SK-N-SH (cell line): ENCODE measurements at regions not wholly inside any gene's neighbourhood (a gene's known extent, or its start where the extent isn't known, plus 50 kb on each side); places are given as distances from the start of the nearest gene placed in this dataset.

Experiments used
- CTCF ChIA-PET: fragments of 300-600, 350-600 bp; formaldehyde crosslinking; extraction: SDS; loops from one replicate; lab custom pipeline; 2021; lab: Yijun Ruan, JAX
- POLR2A ChIA-PET: fragments of 350-600 bp; sonication (Branson Sonifier 250); formaldehyde crosslinking; extraction: SDS; loops from one replicate; lab custom pipeline; 2020; ENCODE audit warnings: antibody characterized with exemption, inconsistent platforms; lab: Yijun Ruan, JAX
- DNase-seq: peaks from one replicate; pipeline ENCODE4 v3.0.0; 2012
- H2AFZ ChIP-seq: fragments of 200-600 bp; sonication (generic); 2 replicates; pipeline ENCODE4 v1.8.1; 2016; ENCODE audit warnings: antibody characterized with exemption, mild to moderate bottlenecking, low read depth
- H3F3A ChIP-seq: fragments of 200-600 bp; sonication (generic); replicated peaks from 2 replicates; pipeline ENCODE3; 2016; ENCODE audit warnings: antibody characterized with exemption, mild to moderate bottlenecking; ENCODE audit not compliant: insufficient read depth
- H3K27ac ChIP-seq, 2 experiments: fragments of 200-500 bp in 1 of 2; fragments of 200-600 bp in 1 of 2; sonication (Bioruptor generic) in 1 of 2; sonication (generic), shearing (Covaris generic) in 1 of 2; 2 replicates each; pipeline versions ENCODE4 v1.5.1 to v1.6.1; 2014 to 2016; ENCODE audit warnings: low read depth in 2 of 2, inconsistent platforms in 1 of 2, low read length in 1 of 2, mild to moderate bottlenecking in 1 of 2, mixed read lengths in 1 of 2
- H3K27me3 ChIP-seq: fragments of 200-600 bp; sonication (generic), shearing (Covaris generic); 2 replicates; pipeline ENCODE4 v1.6.1; 2016; ENCODE audit warnings: mixed run types; ENCODE audit not compliant: insufficient read depth
- H3K36me3 ChIP-seq, 2 experiments: fragments of 200-500 bp in 1 of 2; fragments of 200-600 bp in 1 of 2; sonication (Bioruptor generic) in 1 of 2; sonication (generic) in 1 of 2; replicated peaks in 1 of 2; 2 replicates each; pipeline versions ENCODE3 to v1.5.1; 2014 to 2016; ENCODE audit warnings: low read length in 1 of 2, mild to moderate bottlenecking in 1 of 2; ENCODE audit not compliant: insufficient read depth in 2 of 2, control insufficient read depth in 1 of 2
- H3K4me1 ChIP-seq, 2 experiments: fragments of 200-500 bp in 1 of 2; fragments of 200-600 bp in 1 of 2; sonication (Bioruptor generic) in 1 of 2; sonication (generic), shearing (Covaris generic) in 1 of 2; 2 replicates each; pipeline versions ENCODE4 v1.5.1 to v1.6.1; 2014 to 2016; ENCODE audit warnings: low read depth in 1 of 2, low read length in 1 of 2, mixed run types in 1 of 2; ENCODE audit not compliant: insufficient read depth in 2 of 2, control insufficient read depth in 1 of 2
- H3K4me2 ChIP-seq: fragments of 200-600 bp; sonication (generic), shearing (Covaris generic); 2 replicates; pipeline ENCODE4 v1.6.1; 2017; ENCODE audit warnings: mixed run types
- H3K4me3 ChIP-seq, 2 experiments: fragments of 200-500 bp in 1 of 2; fragments of 200-600 bp in 1 of 2; sonication (Bioruptor generic) in 1 of 2; sonication (generic), shearing (Covaris generic) in 1 of 2; 2 replicates each; pipeline versions ENCODE4 v1.5.1 to v1.8.1; 2014 to 2016; ENCODE audit warnings: low read depth in 2 of 2, inconsistent platforms in 1 of 2, low read length in 1 of 2, mild to moderate bottlenecking in 1 of 2, mixed read lengths in 1 of 2, moderate library complexity in 1 of 2
- H3K79me2 ChIP-seq: fragments of 200-600 bp; sonication (generic); 2 replicates; pipeline ENCODE4 v1.8.1; 2017; ENCODE audit warnings: mild to moderate bottlenecking; ENCODE audit not compliant: insufficient read depth
- H3K9ac ChIP-seq: fragments of 200-600 bp; sonication (generic); 2 replicates; pipeline ENCODE4 v1.6.1; 2017; ENCODE audit warnings: mixed run types
- H3K9me2 ChIP-seq: fragments of 200-600 bp; sonication (generic); 2 replicates; pipeline ENCODE4 v1.6.1; 2017; ENCODE audit warnings: mixed run types
- H3K9me3 ChIP-seq: fragments of 200-600 bp; sonication (generic); 2 replicates; pipeline ENCODE4 v1.6.1; 2017; ENCODE audit warnings: mixed run types, mild to moderate bottlenecking, moderate library complexity
- H4K20me1 ChIP-seq: fragments of 200-600 bp; sonication (generic); 2 replicates; pipeline ENCODE4 v1.6.1; 2017; ENCODE audit warnings: mild to moderate bottlenecking, mixed run types; ENCODE audit not compliant: insufficient read depth
- CHD2 ChIP-seq: fragments of 150-350 bp; IDR thresholded peaks from 2 replicates; pipeline ENCODE4 v1.6.1; 2018; ENCODE audit warnings: low read length; ENCODE audit not compliant: partially characterized antibody
- ELF1 ChIP-seq: IDR thresholded peaks from 2 replicates; pipeline ENCODE4 v1.4.0; 2012
- EP300 ChIP-seq, 2 experiments: IDR thresholded peaks; 2 replicates each; pipeline versions ENCODE4 v1.4.0 to v1.6.1; 2012; ENCODE audit warnings: borderline replicate concordance in 1 of 2, low read depth in 1 of 2, low read length in 1 of 2
- FOSL2 ChIP-seq: IDR thresholded peaks from 2 replicates; pipeline ENCODE4 v1.4.0; 2012; ENCODE audit warnings: low read depth, mild to moderate bottlenecking, moderate library complexity, borderline replicate concordance
- FOXJ3 ChIP-seq: sonication (generic); formaldehyde crosslinking; IDR thresholded peaks from 2 replicates; pipeline ENCODE4 v1.5.1; 2020; ENCODE audit warnings: mild to moderate bottlenecking, missing genetic modification reagents
- IRF3 ChIP-seq: fragments of 150-350 bp; IDR thresholded peaks from 2 replicates; pipeline ENCODE4 v1.6.1; 2016; ENCODE audit warnings: mild to moderate bottlenecking, low read depth, low read length
- JUND ChIP-seq: IDR thresholded peaks from 2 replicates; pipeline ENCODE4 v1.4.0; 2012
- MAX ChIP-seq: IDR thresholded peaks from 2 replicates; pipeline ENCODE4 v1.4.0; 2012; ENCODE audit warnings: low read depth
- MEF2A ChIP-seq: IDR thresholded peaks from 2 replicates; pipeline ENCODE4 v1.4.0; 2012; ENCODE audit warnings: low read depth, borderline replicate concordance
- NRF1 ChIP-seq: IDR thresholded peaks from 2 replicates; pipeline ENCODE4 v1.6.1; 2012; ENCODE audit warnings: low read depth, mild to moderate bottlenecking, low read length
- POLR2AphosphoS5 ChIP-seq: IDR thresholded peaks from 2 replicates; pipeline ENCODE4 v1.6.1; 2012; ENCODE audit warnings: low read depth, low read length
- RAD21 ChIP-seq: IDR thresholded peaks from 2 replicates; pipeline ENCODE4 v1.6.1; 2012; ENCODE audit warnings: mild to moderate bottlenecking, low read length
- RXRA ChIP-seq: IDR thresholded peaks from 2 replicates; pipeline ENCODE4 v1.4.0; 2012; ENCODE audit warnings: low read depth, mild to moderate bottlenecking, borderline replicate concordance
- SIN3A ChIP-seq: IDR thresholded peaks from 2 replicates; pipeline ENCODE4 v1.6.1; 2012; ENCODE audit warnings: low read depth, mild to moderate bottlenecking, low read length, moderate library complexity, borderline replicate concordance
- TCF12 ChIP-seq: IDR thresholded peaks from 2 replicates; pipeline ENCODE4 v1.4.0; 2012
- TEAD4 ChIP-seq: IDR thresholded peaks from 2 replicates; pipeline ENCODE4 v1.4.0; 2012; ENCODE audit warnings: mild to moderate bottlenecking, borderline replicate concordance; ENCODE audit not compliant: insufficient read depth
- WGBS: methylation state at CpG from one replicate; pipeline ENCODE4 v1.1.6; 2017; ENCODE audit warnings: low lambda C conversion rate; 5-methylcytosine and 5-hydroxymethylcytosine counted together

- Histone ChIP-seq H3K27ac (no peak overlapping the region), H3K27me3 (no peaks in the 10 kb centered on the region), H3K4me2 (no peak overlapping the region), H2AFZ (no peak overlapping the region), H3K36me3 (no peaks in the 10 kb centered on the region), H3K79me2 (no peaks in the 10 kb centered on the region), H3K4me3 (no peak overlapping the region), H3K9ac (no peak overlapping the region), H3K9me3 (no peaks in the 10 kb centered on the region), H3K9me2 (no peaks in the 10 kb centered on the region), H4K20me1 (no peaks in the 10 kb centered on the region), H3K4me1 (no peaks in the 10 kb centered on the region), H3F3A (no peaks in the 10 kb centered on the region)
- WGBS, result 69% methylated on average over 2 of the region's 2 CpGs
- DNase-seq, result no peak
- no peak for TF ChIP-seq RXRA
- TF ChIP-seq POLR2AphosphoS5, result no peak
- TF ChIP-seq FOXJ3 (CRISPR knock-in tag), result no peak
- TF ChIP-seq NRF1, result no peak
- TF ChIP-seq JUND, result no peak
- TF ChIP-seq FOSL2, result no peak
- TF ChIP-seq EP300 (IDR thresholded peaks at IDR 0.05; ENCODE audit: borderline replicate concordance in 1 of 2, low read depth in 1 of 2, low read length in 1 of 2), result no peak
- TF ChIP-seq RAD21, result no peak
- no peak for TF ChIP-seq ELF1
- no peak for TF ChIP-seq TCF12
- no peak for TF ChIP-seq CHD2
- no peak for TF ChIP-seq MAX
- CTCF ChIA-PET, result no interaction called here
- POLR2A ChIA-PET, result no interaction called here
Measured at GRCh38 chr3:145368748-145369147, 792.2 kb downstream of the PLOD2 start.

GRCh38 chr3:145370870-145371269 is 790.1 kb downstream of the PLOD2 start:
- no peak overlapping the region for H3K27ac ChIP-seq
- no peaks in the 10 kb centered on the region for H3F3A ChIP-seq
- no peak overlapping the region for H3K4me2 ChIP-seq
- 41% methylated on average over 5 of the region's 5 CpGs for WGBS
- no peak for DNase-seq
- H3K4me3 ChIP-seq, result no peak overlapping the region
- H3K36me3 ChIP-seq, result no peaks in the 10 kb centered on the region
- H4K20me1 ChIP-seq, result no peaks in the 10 kb centered on the region
- H2AFZ ChIP-seq, result no peak overlapping the region
- H3K9me2 ChIP-seq, result no peaks in the 10 kb centered on the region
- no peak overlapping the region for H3K9ac ChIP-seq
- H3K79me2 ChIP-seq, result no peaks in the 10 kb centered on the region
- no peaks in the 10 kb centered on the region for H3K4me1 ChIP-seq
- CTCF ChIA-PET, result interaction anchor here (0.5 to 0.6 kb wide), 2 partner anchors 31 to 822 kb away, joined by 3 read pairs; no protein-coding TSS in a partner anchor
- no peaks in the 10 kb centered on the region for H3K9me3 ChIP-seq
- no peak for TF ChIP-seq FOSL2
- TF ChIP-seq MEF2A, result no peak
- TF ChIP-seq IRF3, result no peak
- TF ChIP-seq SIN3A, result no peak
- TF ChIP-seq MAX, result no peak
- TF ChIP-seq TEAD4, result no peak
- no peak for TF ChIP-seq NRF1
- no peak for TF ChIP-seq CHD2
- POLR2A ChIA-PET, result no interaction called here
- no peaks in the 10 kb centered on the region for H3K27me3 ChIP-seq
